ENCODE measurements at regions not wholly inside any gene's neighbourhood (a gene's known extent, or its start where the extent isn't known, plus 50 kb on each side); places are given as distances from the start of the nearest gene placed in this dataset.

DNA sequence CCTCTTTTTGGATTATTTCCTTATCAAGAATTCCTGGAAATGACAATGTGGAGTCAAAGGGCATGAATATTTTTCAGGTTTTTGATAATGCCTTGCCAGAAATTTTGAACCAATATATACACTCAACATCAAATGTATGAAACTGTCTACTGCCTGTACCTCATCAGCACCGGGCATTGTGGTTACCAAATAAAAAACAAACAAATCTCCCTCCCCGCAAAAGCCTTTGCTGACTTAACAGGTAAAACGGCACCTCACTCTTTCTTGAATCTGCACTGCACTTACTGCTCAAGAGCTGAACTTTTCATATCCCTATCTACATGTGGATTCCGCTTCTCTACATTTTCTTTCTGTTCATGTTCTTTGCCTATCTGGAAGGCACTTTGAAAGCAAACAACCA lies 134.5 kb upstream of the PRICKLE2 start:
- H3K9me3 ChIP-seq (ENCODE audit: low read depth, low read length, poor library complexity, severe bottlenecking), result no peaks in the 10 kb centered on the region
- intact Hi-C loops (cut with micrococcal nuclease; ENCODE audit: unreplicated experiment), result no loop called here

DNA sequence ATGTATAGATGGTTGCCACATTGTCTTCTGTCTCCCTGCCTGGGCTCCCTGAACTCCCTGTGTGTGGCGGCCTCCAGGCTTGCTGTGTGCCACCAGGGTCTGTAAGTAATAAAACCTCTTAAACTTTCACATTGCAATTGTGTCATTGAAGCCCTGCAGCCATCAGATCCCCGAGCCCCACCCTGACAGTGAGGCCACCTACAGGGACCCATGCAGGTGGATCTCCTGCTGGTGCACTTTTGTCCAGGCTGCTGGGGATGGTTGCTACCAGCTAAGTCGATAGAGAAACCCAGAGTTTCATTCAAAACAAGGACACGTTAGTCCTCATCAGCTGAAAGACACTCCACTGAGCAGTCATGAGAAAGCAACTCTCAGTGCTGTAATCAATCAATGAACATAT lies 133.6 kb upstream of the PRICKLE2 start:
- CTCF ChIA-PET, result no interaction called here
- BruUV-seq (replicated peaks), result no TSS peak
- H3K27me3 ChIP-seq (replicated peaks; ENCODE audit: insufficient read depth, low read depth, low read length, poor library complexity), result no peaks in the 10 kb centered on the region
- no peak overlapping the region for H3K4me3 ChIP-seq (ENCODE audit: low read depth, low read length, poor library complexity, severe bottlenecking)
- H3K36me3 ChIP-seq (ENCODE audit: insufficient read depth, low read length, poor library complexity, severe bottlenecking), result no peaks in the 10 kb centered on the region
- H3K4me1 ChIP-seq (ENCODE audit: insufficient read depth, low read length, poor library complexity, severe bottlenecking), result no peaks in the 10 kb centered on the region
- intact Hi-C loops (cut with micrococcal nuclease; ENCODE audit: unreplicated experiment), result no loop called here
- POLR2A ChIA-PET (ENCODE audit: low non-redundant PET), result no interaction called here
- H3K27ac ChIP-seq (ENCODE audit: low read depth, low read length, poor library complexity, severe bottlenecking), result no peak overlapping the region
- TF ChIP-seq EZH2 (IDR thresholded peaks at IDR 0.05; ENCODE audit: borderline replicate concordance, low read depth, low read length, poor library complexity, severe bottlenecking), result no peak
- no peak for DNase-seq (ENCODE audit: low spot score)
- H3K9me3 ChIP-seq (ENCODE audit: low read depth, low read length, poor library complexity, severe bottlenecking), result no peaks in the 10 kb centered on the region

More for the DNA sequence above, 134.5 kb upstream of the PRICKLE2 start:
- ChIA-PET CTCF (no interaction called here), POLR2A (ENCODE audit: low non-redundant PET) (no interaction called here)
- Histone ChIP-seq H3K4me3 (ENCODE audit: low read depth, low read length, poor library complexity, severe bottlenecking) (no peak overlapping the region), H3K36me3 (ENCODE audit: insufficient read depth, low read length, poor library complexity, severe bottlenecking) (no peaks in the 10 kb centered on the region), H3K4me1 (ENCODE audit: insufficient read depth, low read length, poor library complexity, severe bottlenecking) (no peaks in the 10 kb centered on the region), H3K27ac (ENCODE audit: low read depth, low read length, poor library complexity, severe bottlenecking) (no peak overlapping the region), H3K27me3 (replicated peaks; ENCODE audit: insufficient read depth, low read depth, low read length, poor library complexity) (no peaks in the 10 kb centered on the region)
- no TSS peak for BruUV-seq (replicated peaks)
- TF ChIP-seq, protein P1, sequence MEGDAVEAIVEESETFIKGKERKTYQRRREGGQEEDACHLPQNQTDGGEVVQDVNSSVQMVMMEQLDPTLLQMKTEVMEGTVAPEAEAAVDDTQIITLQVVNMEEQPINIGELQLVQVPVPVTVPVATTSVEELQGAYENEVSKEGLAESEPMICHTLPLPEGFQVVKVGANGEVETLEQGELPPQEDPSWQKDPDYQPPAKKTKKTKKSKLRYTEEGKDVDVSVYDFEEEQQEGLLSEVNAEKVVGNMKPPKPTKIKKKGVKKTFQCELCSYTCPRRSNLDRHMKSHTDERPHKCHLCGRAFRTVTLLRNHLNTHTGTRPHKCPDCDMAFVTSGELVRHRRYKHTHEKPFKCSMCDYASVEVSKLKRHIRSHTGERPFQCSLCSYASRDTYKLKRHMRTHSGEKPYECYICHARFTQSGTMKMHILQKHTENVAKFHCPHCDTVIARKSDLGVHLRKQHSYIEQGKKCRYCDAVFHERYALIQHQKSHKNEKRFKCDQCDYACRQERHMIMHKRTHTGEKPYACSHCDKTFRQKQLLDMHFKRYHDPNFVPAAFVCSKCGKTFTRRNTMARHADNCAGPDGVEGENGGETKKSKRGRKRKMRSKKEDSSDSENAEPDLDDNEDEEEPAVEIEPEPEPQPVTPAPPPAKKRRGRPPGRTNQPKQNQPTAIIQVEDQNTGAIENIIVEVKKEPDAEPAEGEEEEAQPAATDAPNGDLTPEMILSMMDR (conservative IDR thresholded peaks at IDR 0.05; ENCODE audit: low read depth, low read length), result no peak
- TF ChIP-seq EZH2 (IDR thresholded peaks at IDR 0.05; ENCODE audit: borderline replicate concordance, low read depth, low read length, poor library complexity, severe bottlenecking), result no peak
- DNase-seq (ENCODE audit: low spot score), result no peak

DNA sequence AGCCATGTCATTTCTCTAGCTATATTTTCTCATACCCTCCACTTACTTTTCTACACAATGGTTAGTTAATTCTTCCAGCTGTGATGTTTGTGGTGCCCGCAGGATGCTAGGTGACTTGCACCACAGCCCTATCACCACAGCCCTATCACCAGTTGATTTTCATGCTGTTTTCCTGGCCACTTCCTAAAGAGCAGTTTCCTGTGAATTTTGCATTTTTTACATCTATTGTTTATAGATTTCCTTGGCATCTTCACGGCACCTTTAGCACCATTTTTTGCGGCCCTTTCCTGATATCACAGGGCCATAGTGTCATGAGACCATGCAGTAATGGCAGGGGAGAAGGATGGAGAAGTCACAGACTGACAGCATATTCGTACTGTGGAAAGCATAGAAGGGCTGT lies 132.9 kb upstream of the PRICKLE2 start:
- Histone ChIP-seq H3K36me3 (ENCODE audit: insufficient read depth, low read length, poor library complexity, severe bottlenecking) (no peaks in the 10 kb centered on the region), H3K9me3 (ENCODE audit: low read depth, low read length, poor library complexity, severe bottlenecking) (no peaks in the 10 kb centered on the region), H3K27ac (ENCODE audit: low read depth, low read length, poor library complexity, severe bottlenecking) (no peak overlapping the region), H3K27me3 (replicated peaks; ENCODE audit: insufficient read depth, low read depth, low read length, poor library complexity) (no peaks in the 10 kb centered on the region), H3K4me3 (ENCODE audit: low read depth, low read length, poor library complexity, severe bottlenecking) (no peak overlapping the region), H3K4me1 (ENCODE audit: insufficient read depth, low read length, poor library complexity, severe bottlenecking) (no peaks in the 10 kb centered on the region)
- no TSS peak for BruUV-seq (replicated peaks)
- CTCF ChIA-PET, result no interaction called here
- TF ChIP-seq, protein P1 (conservative IDR thresholded peaks at IDR 0.05; ENCODE audit: low read depth, low read length), result no peak
- no peak for TF ChIP-seq EZH2 (IDR thresholded peaks at IDR 0.05; ENCODE audit: borderline replicate concordance, low read depth, low read length, poor library complexity, severe bottlenecking)
- intact Hi-C loops (cut with micrococcal nuclease; ENCODE audit: unreplicated experiment), result no loop called here
- DNase-seq (ENCODE audit: low spot score), result no peak
- POLR2A ChIA-PET (ENCODE audit: low non-redundant PET), result no interaction called here

DNA sequence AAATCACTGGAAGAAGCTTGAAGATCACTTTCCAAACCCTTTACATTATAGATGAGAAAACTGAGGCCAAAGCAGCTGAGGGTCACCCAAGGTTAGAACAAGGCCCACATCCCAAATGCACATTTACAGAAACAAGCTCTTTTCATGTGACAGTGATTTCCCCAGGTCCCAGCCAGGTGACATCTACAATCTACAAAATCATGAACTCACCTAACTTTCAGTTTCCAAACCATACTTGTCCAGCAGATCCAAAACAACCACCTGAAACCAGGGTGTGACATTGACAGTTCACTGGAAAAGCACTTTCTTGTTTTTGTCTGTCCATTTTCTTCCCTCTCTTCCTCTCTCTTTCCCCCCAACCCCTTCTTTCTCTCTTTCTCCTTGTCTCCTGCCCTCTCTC lies 132.2 kb upstream of the PRICKLE2 start:
- ChIA-PET POLR2A (ENCODE audit: low non-redundant PET) (no interaction called here), CTCF (no interaction called here)
- TF ChIP-seq, protein P1 (conservative IDR thresholded peaks at IDR 0.05; ENCODE audit: low read depth, low read length), result no peak
- no peak for TF ChIP-seq EZH2 (IDR thresholded peaks at IDR 0.05; ENCODE audit: borderline replicate concordance, low read depth, low read length, poor library complexity, severe bottlenecking)
- BruUV-seq (replicated peaks), result no TSS peak
- intact Hi-C loops (cut with micrococcal nuclease; ENCODE audit: unreplicated experiment), result no loop called here
- Histone ChIP-seq H3K4me3 (ENCODE audit: low read depth, low read length, poor library complexity, severe bottlenecking) (no peak overlapping the region), H3K4me1 (ENCODE audit: insufficient read depth, low read length, poor library complexity, severe bottlenecking) (no peaks in the 10 kb centered on the region), H3K36me3 (ENCODE audit: insufficient read depth, low read length, poor library complexity, severe bottlenecking) (no peaks in the 10 kb centered on the region), H3K27me3 (replicated peaks; ENCODE audit: insufficient read depth, low read depth, low read length, poor library complexity) (no peaks in the 10 kb centered on the region), H3K27ac (ENCODE audit: low read depth, low read length, poor library complexity, severe bottlenecking) (no peak overlapping the region), H3K9me3 (ENCODE audit: low read depth, low read length, poor library complexity, severe bottlenecking) (no peaks in the 10 kb centered on the region)
- DNase-seq (ENCODE audit: low spot score), result no peak

Measured in A673 (cell line).